MCF 10A (cell line): ENCODE measurements at regions not wholly inside any gene's neighbourhood (a gene's known extent, or its start where the extent isn't known, plus 50 kb on each side); places are given as distances from the start of the nearest gene placed in this dataset.

Experiments
- BruUV-seq: library from RNA; stranded (reverse); fragments of 400-500 nt; replicated peaks from 2 replicates; lab custom pipeline; 2021; lab: Mats Ljungman, UMichigan
- CTCF ChIA-PET: fragments of 300-600 bp; sonication (Branson Sonifier 250); formaldehyde crosslinking; extraction: SDS; loops from one replicate; lab custom pipeline; 2021; ENCODE audit warnings: antibody characterized with exemption, inconsistent platforms; lab: Yijun Ruan, JAX
- POLR2A ChIA-PET: fragments of 300-600, 350-650 bp; sonication (Branson Sonifier 250); formaldehyde crosslinking; extraction: SDS; loops from one replicate; lab custom pipeline; 2020; ENCODE audit warnings: antibody characterized with exemption, inconsistent platforms; lab: Yijun Ruan, JAX
- DNase-seq: peaks from one replicate; pipeline ENCODE4 v3.0.0-alpha.2; 2018; ENCODE audit not compliant: unreplicated experiment
- H3K27ac Mint-ChIP-seq: one replicate; pipeline ENCODE4 v1.8.0; 2022; ENCODE audit warnings: mild to moderate bottlenecking, low read depth, mixed read lengths; ENCODE audit not compliant: unreplicated experiment
- H3K27me3 Mint-ChIP-seq: one replicate; pipeline ENCODE4 v1.8.0; 2022; ENCODE audit warnings: mixed read lengths; ENCODE audit not compliant: insufficient read depth, unreplicated experiment
- H3K36me3 Mint-ChIP-seq: one replicate; pipeline ENCODE4 v1.8.0; 2022; ENCODE audit warnings: mild to moderate bottlenecking, moderate library complexity, mixed read lengths; ENCODE audit not compliant: insufficient read depth, unreplicated experiment
- H3K4me1 Mint-ChIP-seq: one replicate; pipeline ENCODE4 v1.8.0; 2022; ENCODE audit warnings: mixed read lengths; ENCODE audit not compliant: insufficient read depth, unreplicated experiment
- H3K4me3 Mint-ChIP-seq: one replicate; pipeline ENCODE4 v1.8.0; 2022; ENCODE audit warnings: mild to moderate bottlenecking, moderate library complexity, mixed read lengths; ENCODE audit not compliant: unreplicated experiment
- H3K9me3 Mint-ChIP-seq: one replicate; pipeline ENCODE4 v1.8.0; 2022; ENCODE audit warnings: mixed read lengths; ENCODE audit not compliant: unreplicated experiment
- CTCF ChIP-seq: fragments of 200-600 bp; IDR thresholded peaks from one replicate; pipeline ENCODE4 v1.8.0; 2022; ENCODE audit warnings: antibody characterized with exemption, mild to moderate bottlenecking; ENCODE audit not compliant: unreplicated experiment
- intact Hi-C: fragments of 100-400 bp; cut with micrococcal nuclease; formaldehyde crosslinking; loops from 2 replicates; pipeline ENCODE4 v1.14.1; 2022

- Mint-ChIP-seq H3K36me3 (no peaks in the 10 kb centered on the region), H3K27ac (no peak overlapping the region), H3K4me3 (no peak overlapping the region), H3K4me1 (no peaks in the 10 kb centered on the region), H3K9me3 (peaks cover 48% of the 10 kb centered on the region), H3K27me3 (no peaks in the 10 kb centered on the region)
- no TSS peak for BruUV-seq
- ChIA-PET CTCF (interaction anchor here (0.6 kb wide), 1 partner anchor 8 kb away, joined by 3 read pairs; no protein-coding TSS in a partner anchor), POLR2A (interaction anchor here (0.9 kb wide), 1 partner anchor 12 kb away, joined by 3 read pairs; no protein-coding TSS in a partner anchor)
- DNase-seq: no peak
- intact Hi-C loops: no loop called here
- no peak for TF ChIP-seq CTCF
These were observed 498.3 kb downstream of the KCNH5 start for GRCh38 chr14:62546862-62547474.

GRCh38 chr14:62557416-62557815, 487.8 kb downstream of the KCNH5 start:
- no peak for TF ChIP-seq CTCF
- Mint-ChIP-seq H3K4me1 (peaks cover 6% of the 10 kb centered on the region), H3K36me3 (no peaks in the 10 kb centered on the region), H3K27ac (no peak overlapping the region), H3K9me3 (no peaks in the 10 kb centered on the region), H3K27me3 (no peaks in the 10 kb centered on the region), H3K4me3 (no peak overlapping the region)
- intact Hi-C loops: no loop called here
- BruUV-seq: no TSS peak
- DNase-seq: no peak
- ChIA-PET POLR2A (no interaction called here), CTCF (no interaction called here)

GRCh38 chr14:62558451-62558850, 486.8 kb downstream of the KCNH5 start:
- no TSS peak for BruUV-seq
- H3K36me3 Mint-ChIP-seq: no peaks in the 10 kb centered on the region
- H3K9me3 Mint-ChIP-seq: no peaks in the 10 kb centered on the region
- intact Hi-C loops: no loop called here
- ChIA-PET CTCF (no interaction called here), POLR2A (no interaction called here)
- no peaks in the 10 kb centered on the region for H3K27me3 Mint-ChIP-seq
- no peak for DNase-seq
- TF ChIP-seq CTCF: no peak
- no peak overlapping the region for H3K27ac Mint-ChIP-seq
- no peak overlapping the region for H3K4me3 Mint-ChIP-seq
- H3K4me1 Mint-ChIP-seq: peaks cover 6% of the 10 kb centered on the region

- DNase-seq: no peak
- CTCF ChIA-PET: no interaction called here
- H3K4me3 Mint-ChIP-seq: no peak overlapping the region
- peaks cover 10% of the 10 kb centered on the region for H3K9me3 Mint-ChIP-seq
- no peaks in the 10 kb centered on the region for H3K27me3 Mint-ChIP-seq
- no peaks in the 10 kb centered on the region for H3K36me3 Mint-ChIP-seq
- intact Hi-C loops: no loop called here
- H3K27ac Mint-ChIP-seq: no peak overlapping the region
- H3K4me1 Mint-ChIP-seq: no peaks in the 10 kb centered on the region
- BruUV-seq: no TSS peak
- no peak for TF ChIP-seq CTCF
- POLR2A ChIA-PET: no interaction called here
These were observed 460.0 kb downstream of the KCNH5 start for GRCh38 chr14:62585247-62585646.
